Panc1 (cell line): ENCODE measurements at regions not wholly inside any gene's neighbourhood (a gene's known extent, or its start where the extent isn't known, plus 50 kb on each side); places are given as distances from the start of the nearest gene placed in this dataset.
"Not testable (repeated sequence)": the region's sequence is repeated elsewhere in the genome, so short reads cannot be mapped to it uniquely, and the experiment has no call there.

Source experiments
- ATAC-seq: fragments of 200-7000 bp; cut with Tn5 transposase; 2 replicates; pipeline ENCODE4 v1.9.1; 2020; ENCODE audit warnings: mild to moderate bottlenecking, moderate library complexity
- BruUV-seq: library from RNA; stranded (reverse); fragments of 400-500 nt; replicated peaks from 2 replicates; lab custom pipeline; 2021; lab: Mats Ljungman, UMichigan
- CTCF ChIA-PET: fragments of 300-600 bp; sonication (Branson Sonifier 250); formaldehyde crosslinking; loops from one replicate; lab custom pipeline; 2022; ENCODE audit warnings: antibody characterized with exemption; lab: Charles Lee
- POLR2A ChIA-PET: fragments of 300-600 bp; sonication (Branson Sonifier 250); formaldehyde crosslinking; loops from one replicate; lab custom pipeline; 2022; ENCODE audit warnings: antibody characterized with exemption; lab: Charles Lee
- DNase-seq: peaks from one replicate; pipeline ENCODE4 v3.0.0-alpha.2; 2010; ENCODE audit warnings: low read depth, low spot score
- H3K27ac ChIP-seq: 2 replicates; pipeline ENCODE4 v1.5.1; 2011; ENCODE audit warnings: mild to moderate bottlenecking, low read length, inconsistent platforms
- H3K27me3 ChIP-seq: fragments of 200-500 bp; sonication (Bioruptor generic); 2 replicates; pipeline ENCODE4 v1.6.0; 2014; ENCODE audit warnings: low read length, inconsistent platforms; ENCODE audit not compliant: control insufficient read depth, insufficient read depth
- H3K36me3 ChIP-seq: fragments of 200-500 bp; sonication (Bioruptor generic); 2 replicates; pipeline ENCODE4 v1.5.1; 2014; ENCODE audit warnings: inconsistent platforms, mild to moderate bottlenecking, low read length, moderate library complexity; ENCODE audit not compliant: control insufficient read depth, insufficient read depth
- H3K4me1 ChIP-seq: 2 replicates; pipeline ENCODE4 v1.5.1; 2011; ENCODE audit warnings: inconsistent platforms, mild to moderate bottlenecking, low read length, moderate library complexity; ENCODE audit not compliant: control insufficient read depth, insufficient read depth
- H3K4me3 ChIP-seq, 2 experiments: 2 replicates each; pipeline ENCODE4 v1.5.1; 2011 to 2012; ENCODE audit warnings: low read depth in 2 of 2, low read length in 2 of 2, mild to moderate bottlenecking in 2 of 2, inconsistent platforms in 1 of 2, moderate library complexity in 1 of 2
- H3K9me3 ChIP-seq: fragments of 200-500 bp; sonication (Bioruptor generic); 2 replicates; pipeline ENCODE4 v1.5.1; 2014; ENCODE audit warnings: low read depth, mild to moderate bottlenecking, inconsistent platforms, low read length, moderate library complexity; ENCODE audit not compliant: control insufficient read depth, insufficient read depth
- POLR2AphosphoS5 ChIP-seq: IDR thresholded peaks from 2 replicates; pipeline ENCODE4 v1.6.1; 2012; ENCODE audit warnings: mild to moderate bottlenecking, low read depth, low read length, moderate library complexity
- REST ChIP-seq, 2 experiments: IDR thresholded peaks; 2 replicates each; pipeline ENCODE4 v1.6.1; 2011 to 2012; ENCODE audit warnings: low read depth in 2 of 2, control low read depth in 1 of 2, low read length in 1 of 2, mild to moderate bottlenecking in 1 of 2, moderate library complexity in 1 of 2; ENCODE audit not compliant: insufficient read depth in 1 of 2
- SIN3A ChIP-seq: IDR thresholded peaks from 2 replicates; pipeline ENCODE4 v1.6.1; 2012; ENCODE audit warnings: low read depth, mild to moderate bottlenecking, low read length, moderate library complexity, borderline replicate concordance; ENCODE audit not compliant: insufficient read depth
- TCF7L2 ChIP-seq: IDR thresholded peaks from 2 replicates; pipeline ENCODE4 v1.6.1; 2011; ENCODE audit warnings: mild to moderate bottlenecking, low read depth, low read length, inconsistent platforms
- in situ Hi-C: cut with HindIII; loops from 2 replicates; pipeline ENCODE4 v1.10.0; 2016; ENCODE audit warnings: low sequenced_read_pairs, low pct_unique_long_range_greater_than_20kb
- intact Hi-C: fragments of 100-400 bp; cut with micrococcal nuclease; formaldehyde crosslinking; loops from one replicate; pipeline ENCODE4 v1.10.0; 2022; ENCODE audit not compliant: unreplicated experiment

- in situ Hi-C loops (no loop called here), intact Hi-C loops (no loop called here)
- TF ChIP-seq REST (IDR thresholded peaks at IDR 0.05; ENCODE audit: insufficient read depth in 1 of 2, low read depth in 2 of 2, low read length in 1 of 2): no peak
- TF ChIP-seq POLR2AphosphoS5: no peak
- TF ChIP-seq SIN3A: no peak
- no peak for TF ChIP-seq TCF7L2
- H3K9me3 ChIP-seq: no peaks in the 10 kb centered on the region
- no peaks in the 10 kb centered on the region for H3K27me3 ChIP-seq
- POLR2A ChIA-PET: no interaction called here
- ATAC-seq: no peak
- no peaks in the 10 kb centered on the region for H3K4me1 ChIP-seq
- no peaks in the 10 kb centered on the region for H3K36me3 ChIP-seq
- no peak for DNase-seq
- H3K4me3 ChIP-seq: no peak overlapping the region
- H3K27ac ChIP-seq: no peak overlapping the region
- no TSS peak for BruUV-seq
- CTCF ChIA-PET: no interaction called here
Measured at GRCh38 chr6:79403086-79403485, 134.1 kb downstream of the LCA5 start.

- no peak for TF ChIP-seq SIN3A
- TF ChIP-seq REST (IDR thresholded peaks at IDR 0.05; ENCODE audit: insufficient read depth in 1 of 2, low read depth in 2 of 2, low read length in 1 of 2): no peak
- in situ Hi-C loops: no loop called here
- no TSS peak for BruUV-seq
- H3K27me3 ChIP-seq: no peaks in the 10 kb centered on the region
- no peaks in the 10 kb centered on the region for H3K4me1 ChIP-seq
- no peak for DNase-seq
- POLR2A ChIA-PET: no interaction called here
- intact Hi-C loops: no loop called here
- no peaks in the 10 kb centered on the region for H3K36me3 ChIP-seq
- H3K27ac ChIP-seq: no peak overlapping the region
- H3K9me3 ChIP-seq: no peaks in the 10 kb centered on the region
- CTCF ChIA-PET: no interaction called here
- ATAC-seq: no peak
- H3K4me3 ChIP-seq: no peak overlapping the region
Measured at GRCh38 chr6:79399499-79399898, 137.7 kb downstream of the LCA5 start.

GRCh38 chr6:79398617-79399016, 138.6 kb downstream of the LCA5 start:
- not testable (repeated sequence) for ATAC-seq

More at GRCh38 chr6:79398617-79399016, 138.6 kb downstream of the LCA5 start:
- H3K27me3 ChIP-seq, BruUV-seq, intact Hi-C loops, POLR2A ChIA-PET, H3K9me3 ChIP-seq, CTCF ChIA-PET, in situ Hi-C loops, H3K4me3 ChIP-seq, H3K36me3 ChIP-seq, H3K4me1 ChIP-seq, DNase-seq, H3K27ac ChIP-seq: not testable (repeated sequence)
